Mucosa of stomach (tissue), 1 donor: ENCODE measurements at regions not wholly inside any gene's neighbourhood (a gene's known extent, or its start where the extent isn't known, plus 50 kb on each side); places are given as distances from the start of the nearest gene placed in this dataset.
"Not testable (repeated sequence)": the region's sequence is repeated elsewhere in the genome, so short reads cannot be mapped to it uniquely, and the experiment has no call there.

ENCODE experiments used
- H3K27me3 ChIP-seq: one replicate; pipeline ENCODE4 v1.7.0; 2013; ENCODE audit warnings: mild to moderate bottlenecking, low read length; ENCODE audit not compliant: control insufficient read depth, insufficient read depth
- H3K36me3 ChIP-seq: one replicate; pipeline ENCODE4 v1.7.0; 2013; ENCODE audit warnings: low read length; ENCODE audit not compliant: control insufficient read depth, insufficient read depth
- H3K4me1 ChIP-seq: one replicate; pipeline ENCODE4 v1.7.0; 2013; ENCODE audit warnings: mild to moderate bottlenecking, low read length; ENCODE audit not compliant: control insufficient read depth, insufficient read depth
- H3K4me3 ChIP-seq: one replicate; pipeline ENCODE4 v1.7.0; 2013; ENCODE audit warnings: low read length
- H3K9ac ChIP-seq: one replicate; pipeline ENCODE4 v1.7.0; 2013; ENCODE audit warnings: mild to moderate bottlenecking, low read length, moderate library complexity
- H3K9me3 ChIP-seq: one replicate; pipeline ENCODE4 v1.7.0; 2013; ENCODE audit warnings: mild to moderate bottlenecking, low read length, moderate library complexity; ENCODE audit not compliant: control insufficient read depth
- donor health status: Pancreatic carcinoma.

DNA sequence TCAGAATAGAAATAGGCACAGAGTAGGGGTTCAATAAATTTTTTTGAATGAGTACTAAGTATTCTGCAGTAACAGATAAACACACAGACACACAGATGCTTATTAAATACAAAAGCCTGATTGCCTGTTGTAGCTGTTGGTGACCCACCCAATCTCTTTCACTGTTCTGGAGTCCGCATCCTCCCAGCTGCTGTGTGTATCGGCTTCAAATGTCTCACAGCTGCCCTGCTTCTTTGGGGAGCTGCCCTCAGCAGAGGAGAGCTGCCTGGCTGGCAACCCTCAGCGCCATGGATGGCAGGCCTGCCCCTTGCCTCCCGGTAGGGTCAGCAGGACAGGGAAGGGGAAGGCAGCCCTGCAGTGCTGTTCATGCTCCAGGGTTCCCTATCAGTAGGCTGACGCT lies 50.5 kb upstream of the PRNP start:
- no peaks in the 10 kb centered on the region for H3K36me3 ChIP-seq
- no peaks in the 10 kb centered on the region for H3K4me1 ChIP-seq
- H3K4me3 ChIP-seq = no peak overlapping the region
- no peaks in the 10 kb centered on the region for H3K27me3 ChIP-seq
- H3K9me3 ChIP-seq = no peaks in the 10 kb centered on the region
- no peak overlapping the region for H3K9ac ChIP-seq

DNA sequence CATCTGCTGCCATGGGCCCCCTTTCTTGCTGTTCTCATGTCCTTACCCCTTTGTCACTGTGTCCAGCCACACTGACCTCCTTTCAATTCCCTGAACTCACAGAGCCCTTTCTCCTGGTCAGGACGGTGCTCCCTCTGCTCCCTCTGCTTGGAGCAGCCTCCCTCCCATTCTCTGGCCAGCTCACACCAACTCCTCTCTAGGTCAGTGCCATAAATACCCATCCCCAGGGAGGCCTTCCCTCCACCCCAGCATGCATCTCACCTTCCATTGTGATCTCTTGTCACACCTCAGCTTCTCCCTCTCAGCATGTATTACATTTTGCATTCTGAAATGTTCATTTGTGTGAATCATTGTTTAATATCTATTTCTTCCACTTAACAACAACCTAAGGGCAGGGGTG lies 50.9 kb upstream of the PRNP start:
- Histone ChIP-seq H3K36me3 (no peaks in the 10 kb centered on the region), H3K4me1 (no peaks in the 10 kb centered on the region), H3K27me3 (no peaks in the 10 kb centered on the region), H3K9me3 (no peaks in the 10 kb centered on the region), H3K9ac (no peak overlapping the region), H3K4me3 (no peak overlapping the region)

DNA sequence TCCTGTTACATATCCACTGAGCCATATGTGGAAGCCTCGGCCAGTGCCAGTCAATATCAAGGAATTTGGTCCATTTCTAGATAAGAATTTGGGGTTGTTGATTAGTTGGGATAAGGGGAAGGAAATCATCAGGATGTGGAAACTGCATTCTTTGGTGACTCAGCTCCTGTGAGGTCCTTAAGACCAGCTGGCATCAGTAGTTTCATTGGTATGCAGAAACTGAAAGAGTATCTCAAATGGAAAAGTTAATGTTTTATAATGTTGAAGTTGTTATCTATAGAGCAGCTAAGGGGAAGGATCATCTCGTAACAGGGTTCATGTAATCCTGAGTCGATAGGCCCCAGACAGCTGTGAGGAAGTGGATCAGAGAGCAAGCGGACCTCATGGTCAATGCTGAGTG lies 52.5 kb upstream of the PRNP start:
- Histone ChIP-seq H3K4me3 (no peak overlapping the region), H3K27me3 (no peaks in the 10 kb centered on the region), H3K36me3 (no peaks in the 10 kb centered on the region), H3K4me1 (no peaks in the 10 kb centered on the region), H3K9ac (no peak overlapping the region), H3K9me3 (no peaks in the 10 kb centered on the region)

DNA sequence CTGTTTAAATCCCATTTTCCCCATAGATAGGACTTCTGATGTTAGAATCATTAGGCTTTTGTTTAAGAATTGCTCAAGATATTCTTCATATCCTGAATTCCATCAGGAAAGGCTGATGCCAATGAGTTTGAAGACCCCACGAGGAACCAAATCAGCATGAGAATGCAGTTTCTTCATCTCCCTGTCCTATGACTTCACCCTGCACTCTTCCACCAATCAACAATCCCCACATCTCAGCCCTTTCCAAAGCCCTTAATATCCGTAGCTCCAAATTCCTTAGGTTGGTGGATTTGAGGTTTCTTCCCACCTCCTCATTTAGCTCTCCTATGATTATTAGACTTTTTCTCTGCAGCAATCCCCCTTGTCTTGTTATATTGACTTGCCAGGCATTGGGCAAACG lies 52.9 kb upstream of the PRNP start:
- H3K9me3 ChIP-seq = no peaks in the 10 kb centered on the region
- no peak overlapping the region for H3K4me3 ChIP-seq
- H3K36me3 ChIP-seq = no peaks in the 10 kb centered on the region
- no peak overlapping the region for H3K9ac ChIP-seq
- no peaks in the 10 kb centered on the region for H3K4me1 ChIP-seq
- no peaks in the 10 kb centered on the region for H3K27me3 ChIP-seq

DNA sequence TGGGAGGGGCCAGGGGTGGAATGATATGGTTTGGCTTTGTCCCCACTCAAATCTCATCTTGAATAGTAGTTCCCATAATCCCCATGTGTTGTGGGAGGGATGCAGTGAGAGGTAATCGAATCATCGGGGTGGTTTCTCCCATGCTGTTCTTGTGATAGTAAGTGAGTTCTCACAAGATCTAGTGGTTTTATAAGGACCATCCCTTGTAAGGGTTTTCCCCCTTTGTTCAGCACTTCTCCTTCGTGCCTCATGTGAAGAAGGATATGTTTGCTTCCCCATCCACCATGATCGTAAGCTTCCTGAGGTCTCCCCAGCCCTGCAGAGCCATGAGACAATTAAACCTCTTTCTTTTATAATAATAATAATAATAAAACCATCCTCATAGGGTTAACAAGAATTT lies 53.4 kb upstream of the PRNP start:
- H3K9ac ChIP-seq = no peak overlapping the region
- H3K9me3 ChIP-seq = no peaks in the 10 kb centered on the region
- no peaks in the 10 kb centered on the region for H3K4me1 ChIP-seq
- no peaks in the 10 kb centered on the region for H3K27me3 ChIP-seq
- H3K4me3 ChIP-seq = no peak overlapping the region
- no peaks in the 10 kb centered on the region for H3K36me3 ChIP-seq

DNA sequence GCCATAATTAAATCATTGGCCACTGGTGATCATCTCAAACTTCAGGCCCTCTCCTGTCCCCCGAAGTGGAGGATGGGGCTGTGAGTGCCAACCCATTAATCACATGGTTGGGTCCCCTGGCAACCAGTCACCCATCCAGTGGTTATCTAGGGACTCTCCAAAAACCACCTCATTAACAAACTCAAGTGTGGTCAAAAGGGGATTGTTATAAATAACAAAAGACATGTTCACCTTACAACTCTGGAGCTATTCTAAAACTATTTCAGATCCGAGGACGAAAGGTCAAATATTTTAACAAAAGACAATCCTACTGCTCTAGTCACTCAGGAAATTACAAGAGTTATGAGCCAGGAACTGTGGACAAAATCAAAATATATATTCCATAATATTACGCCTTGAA lies 60.0 kb upstream of the PRNP start:
- Histone ChIP-seq H3K36me3 (no peaks in the 10 kb centered on the region), H3K4me1 (no peaks in the 10 kb centered on the region), H3K9me3 (no peaks in the 10 kb centered on the region), H3K9ac (no peak overlapping the region), H3K4me3 (no peak overlapping the region), H3K27me3 (no peaks in the 10 kb centered on the region)

DNA sequence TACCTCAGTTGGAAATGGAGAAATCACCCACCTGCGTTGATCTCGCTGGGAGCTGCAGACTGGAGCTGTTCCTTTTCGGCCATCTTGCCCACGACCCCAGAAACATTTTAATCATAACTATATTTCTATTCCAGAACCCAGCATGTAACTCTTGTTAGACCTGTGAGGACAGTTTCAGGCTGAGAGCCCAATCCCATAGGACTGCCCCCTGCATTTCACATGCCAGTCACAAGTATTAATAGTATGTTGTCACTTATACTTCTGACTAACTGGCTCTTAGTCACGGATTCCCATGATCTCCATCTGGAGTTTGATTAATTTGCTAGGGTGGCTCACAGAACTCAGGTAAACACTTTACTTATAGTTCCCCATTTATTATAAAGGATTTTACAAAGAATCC lies 60.6 kb upstream of the PRNP start:
- Histone ChIP-seq H3K27me3 (no peaks in the 10 kb centered on the region), H3K4me1 (no peaks in the 10 kb centered on the region), H3K9ac (no peak overlapping the region), H3K4me3 (no peak overlapping the region), H3K36me3 (no peaks in the 10 kb centered on the region), H3K9me3 (no peaks in the 10 kb centered on the region)

DNA sequence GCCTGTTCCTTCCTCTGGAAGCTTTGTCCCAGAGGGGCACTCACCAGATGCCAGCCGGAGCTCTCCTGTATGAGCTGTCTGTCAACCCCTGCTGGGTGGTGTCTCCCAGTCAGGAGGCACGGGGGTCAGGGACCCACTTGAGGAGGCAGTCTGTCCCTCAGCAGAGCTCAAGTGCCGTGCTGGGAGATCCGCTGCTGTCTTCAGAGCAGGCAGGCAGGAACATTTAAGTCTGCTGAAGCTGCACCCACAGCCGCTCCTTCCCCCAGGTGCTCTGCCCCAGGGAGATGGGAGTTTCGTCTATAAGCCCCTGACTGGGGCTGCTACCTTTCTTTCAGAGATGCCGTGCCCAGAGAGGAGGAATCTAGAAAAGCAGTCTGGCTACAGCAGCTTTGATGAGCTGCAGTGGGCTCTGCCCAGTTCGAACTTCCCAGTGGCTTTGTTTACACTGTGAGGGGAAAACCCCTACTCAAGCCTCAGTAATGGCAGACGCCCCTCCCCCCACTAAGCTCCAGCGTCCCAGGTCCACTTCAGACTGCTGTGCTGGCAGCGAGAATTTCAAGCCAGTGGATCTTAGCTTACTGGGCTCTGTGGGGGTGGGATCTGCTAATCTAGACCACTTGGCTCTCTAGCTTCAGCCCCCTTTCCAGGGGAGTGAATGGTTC lies 61.5 kb upstream of the PRNP start:
- H3K4me1 ChIP-seq, H3K9ac ChIP-seq, H3K27me3 ChIP-seq, H3K9me3 ChIP-seq, H3K4me3 ChIP-seq, H3K36me3 ChIP-seq: not testable (repeated sequence)

DNA sequence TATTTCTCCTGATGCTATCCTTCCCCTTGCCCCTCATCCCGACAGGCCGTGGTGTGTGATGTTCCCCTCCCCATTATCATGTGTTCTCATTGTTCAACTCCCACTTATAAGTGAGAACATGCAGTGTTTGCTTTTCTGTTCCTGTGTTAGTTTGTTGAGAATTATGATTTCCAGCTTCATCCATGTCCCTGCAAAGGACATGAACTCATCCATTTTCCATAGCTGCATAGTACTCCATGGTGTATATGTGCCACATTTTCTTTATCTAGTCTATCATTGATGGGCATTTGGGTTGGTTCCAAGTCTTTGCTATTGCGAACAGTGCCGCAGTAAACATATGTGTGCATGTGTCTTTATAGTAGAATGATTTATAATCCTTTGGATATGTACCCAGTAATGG lies 67.1 kb upstream of the PRNP start:
- not testable (repeated sequence) for H3K9me3 ChIP-seq, H3K27me3 ChIP-seq, H3K36me3 ChIP-seq, H3K4me1 ChIP-seq, H3K4me3 ChIP-seq, H3K9ac ChIP-seq

DNA sequence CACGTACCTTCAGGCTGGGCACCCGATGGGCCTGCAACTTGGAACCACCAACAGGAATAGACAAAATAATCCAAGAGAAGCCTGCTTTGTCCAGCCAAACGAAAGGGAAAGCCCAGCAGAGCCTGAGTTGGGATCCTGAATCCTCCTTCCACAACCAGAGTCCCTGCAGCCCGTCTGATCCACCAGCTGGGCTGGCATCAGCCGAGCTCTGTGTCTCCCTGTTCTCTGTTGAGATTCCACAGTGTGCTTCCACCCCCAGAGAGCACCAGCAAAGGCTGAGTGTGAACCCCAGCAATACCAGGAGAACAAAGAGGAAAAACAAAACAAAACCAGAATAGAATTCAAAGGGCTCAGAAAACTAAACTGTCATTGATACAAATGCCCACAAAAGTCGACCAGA lies 68.8 kb upstream of the PRNP start:
- Histone ChIP-seq H3K9ac (no peak overlapping the region), H3K4me3 (no peak overlapping the region), H3K4me1 (no peaks in the 10 kb centered on the region), H3K36me3 (no peaks in the 10 kb centered on the region), H3K27me3 (no peaks in the 10 kb centered on the region), H3K9me3 (no peaks in the 10 kb centered on the region)

DNA sequence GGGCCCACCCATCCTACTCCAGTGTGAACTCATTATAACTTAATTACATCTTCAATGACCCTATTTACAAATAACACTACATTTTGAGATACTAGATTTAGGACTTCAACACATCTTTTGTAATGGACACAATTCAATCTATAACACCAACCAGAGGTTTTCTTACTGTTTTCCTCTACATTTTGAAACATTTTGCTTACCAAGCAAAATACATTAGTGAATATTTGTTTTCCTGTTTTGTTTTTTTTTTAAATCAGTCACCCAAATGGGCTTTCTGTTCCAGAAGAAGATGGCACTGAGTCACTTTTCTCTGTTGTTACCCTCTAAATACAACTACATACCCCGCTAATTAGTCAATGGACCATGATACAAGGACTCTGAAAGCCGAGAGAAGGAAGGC lies 69.2 kb upstream of the PRNP start:
- Histone ChIP-seq H3K36me3 (no peaks in the 10 kb centered on the region), H3K9me3 (no peaks in the 10 kb centered on the region), H3K4me1 (no peaks in the 10 kb centered on the region), H3K27me3 (no peaks in the 10 kb centered on the region), H3K4me3 (no peak overlapping the region), H3K9ac (no peak overlapping the region)

DNA sequence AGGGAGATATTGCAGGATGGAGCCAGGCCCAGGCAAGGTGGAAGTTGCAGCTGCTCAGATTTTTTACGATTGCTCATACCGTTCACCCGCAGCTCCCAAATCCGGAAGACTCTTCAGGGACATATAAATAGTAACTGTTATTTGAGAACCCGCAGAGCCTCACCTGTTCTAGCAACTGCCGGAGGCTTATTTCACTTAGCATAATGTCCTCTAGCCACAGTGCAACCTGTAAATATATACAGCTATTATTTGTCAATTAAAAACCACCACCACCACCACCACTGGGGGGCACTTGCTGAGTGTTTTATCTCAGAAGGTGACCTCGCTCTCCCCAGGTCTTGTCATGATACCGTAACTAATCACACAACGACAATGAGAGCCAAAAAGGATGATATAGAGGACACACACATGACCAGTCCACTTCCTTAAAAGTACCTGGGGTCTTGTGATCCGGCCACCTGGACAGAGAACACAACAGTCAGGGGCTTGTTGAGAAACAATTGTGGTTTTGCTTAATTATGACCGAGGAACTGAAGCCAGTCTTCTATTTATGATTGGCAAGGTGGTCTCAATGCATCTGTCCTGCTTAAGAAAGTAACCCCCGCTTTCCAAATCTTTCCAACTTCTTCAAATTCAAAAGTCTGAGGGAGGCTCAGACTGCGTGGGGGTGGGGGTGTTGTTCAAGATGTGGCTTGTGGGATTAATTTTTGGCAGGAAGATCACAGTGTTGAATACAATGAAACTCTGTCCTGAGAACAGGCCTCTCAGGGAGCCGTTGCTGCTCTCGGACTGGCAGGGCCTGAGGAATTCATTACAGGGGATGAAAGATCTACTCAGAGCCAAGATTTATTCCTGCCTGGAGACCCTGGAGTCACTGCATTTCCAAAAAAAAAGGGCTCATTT lies 72.3 kb upstream of the PRNP start:
- H3K4me3 ChIP-seq = no peak overlapping the region
- no peak overlapping the region for H3K9ac ChIP-seq

More for the DNA sequence above, 72.3 kb upstream of the PRNP start:
- Histone ChIP-seq H3K27me3 (no peaks in the 10 kb centered on the region), H3K9me3 (no peaks in the 10 kb centered on the region), H3K36me3 (no peaks in the 10 kb centered on the region), H3K4me1 (no peaks in the 10 kb centered on the region)
